AG20443 (cell line): ENCODE measurements at regions not wholly inside any gene's neighbourhood (a gene's known extent, or its start where the extent isn't known, plus 50 kb on each side); places are given as distances from the start of the nearest gene placed in this dataset.

Experiments used
- DNase-seq: peaks from one replicate; pipeline ENCODE4 v3.0.0; 2012; ENCODE audit warnings: low spot score, mixed read lengths

- no peak for DNase-seq
Observed at GRCh38 chr22:25366876-25367466, 147.5 kb downstream of the CRYBB2 start.

DNA sequence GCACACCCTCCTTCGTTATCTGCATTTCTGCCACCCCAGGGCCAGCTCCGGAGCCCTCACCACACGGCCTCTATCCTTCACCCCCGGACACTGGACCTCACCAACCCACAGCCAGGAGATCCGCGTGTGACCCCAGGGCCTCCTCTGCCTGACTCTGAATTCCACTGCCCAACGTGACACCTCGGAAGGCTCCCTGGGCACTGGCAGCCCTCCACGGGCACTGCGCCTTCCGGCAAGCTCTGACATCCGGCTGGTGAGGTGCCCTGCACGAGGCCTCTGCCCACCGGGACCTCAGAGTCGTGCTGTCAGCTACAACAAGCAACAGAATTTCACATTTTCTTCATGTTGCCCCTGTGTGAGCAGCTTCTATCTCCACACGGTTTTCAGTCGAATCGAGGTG, 148.3 kb downstream of the CRYBB2 start:
- DNase-seq = no peak

DNA sequence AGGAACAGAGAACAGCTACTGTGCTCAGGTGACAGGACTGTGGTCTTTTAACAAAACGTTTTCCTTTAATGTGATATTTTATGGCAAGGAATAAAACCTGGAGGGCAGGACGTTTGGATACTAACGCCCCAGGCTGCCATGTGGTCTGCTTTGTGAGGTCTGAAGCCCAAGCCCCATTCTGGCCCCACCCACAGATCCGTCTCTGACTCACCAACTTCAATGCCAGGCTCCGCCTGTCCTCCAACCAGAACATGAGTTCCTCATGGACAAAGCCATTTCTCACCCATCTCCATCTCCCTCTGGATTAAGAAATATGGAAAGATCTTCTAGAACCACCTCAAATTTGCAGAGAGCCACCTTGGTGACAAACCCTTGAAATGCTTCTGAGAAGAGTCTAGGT, 148.8 kb downstream of the CRYBB2 start:
- DNase-seq = peak; percentile 89

GRCh38 chr22:25369041-25369440, 149.6 kb downstream of the CRYBB2 start:
- no peak for DNase-seq

- no peak for DNase-seq
Observed at GRCh38 chr22:25370322-25370721, 150.9 kb downstream of the CRYBB2 start.

DNA sequence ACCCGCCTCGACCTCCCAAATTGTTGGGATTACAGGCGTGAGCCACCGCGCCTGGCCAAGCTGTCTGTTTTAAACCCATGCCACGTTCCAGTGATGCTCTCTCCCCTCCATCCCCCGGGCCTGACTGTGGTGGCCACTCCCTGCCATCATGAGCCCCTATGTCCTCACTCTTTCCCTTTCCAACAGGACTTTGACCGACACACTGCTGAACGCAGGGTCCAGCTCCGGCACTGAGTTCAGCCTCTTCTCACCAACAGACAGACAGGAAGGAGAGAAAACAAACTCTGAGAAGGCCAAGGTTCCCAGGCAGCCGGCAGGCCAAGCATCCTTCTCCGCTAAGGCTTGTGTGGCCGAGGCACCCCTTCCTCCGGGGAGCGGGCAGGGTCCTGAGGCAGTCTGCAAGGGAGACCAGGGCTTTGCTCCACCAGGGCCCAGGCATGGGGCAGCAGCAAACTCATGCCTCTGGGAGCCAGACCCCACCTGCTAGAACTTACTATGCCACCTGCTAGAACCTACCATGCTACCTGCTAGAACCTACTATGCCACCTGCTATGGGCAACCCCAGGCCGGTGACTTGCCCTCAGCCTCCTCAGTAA, 152.7 kb downstream of the CRYBB2 start:
- no peak for DNase-seq

DNA sequence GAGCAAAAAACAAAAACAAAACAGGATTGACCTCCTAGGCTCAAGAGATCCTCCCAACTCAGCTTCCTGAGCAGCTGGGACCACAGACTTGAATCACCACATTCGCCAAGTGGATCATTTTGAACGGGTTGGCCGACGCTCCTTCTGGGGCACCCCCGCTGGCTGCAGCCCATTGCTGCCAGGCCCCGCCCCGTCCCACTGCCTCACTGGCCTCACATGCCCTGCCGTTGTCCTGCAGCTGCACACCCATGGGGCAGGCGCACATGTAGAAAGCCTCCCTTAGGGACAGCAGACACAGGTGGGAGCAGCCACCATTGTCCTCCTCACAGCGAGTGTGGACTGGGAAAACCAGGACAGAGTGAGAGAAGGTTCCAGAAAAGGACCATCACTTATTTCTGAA, 154.5 kb downstream of the CRYBB2 start:
- DNase-seq = no peak

- no peak for DNase-seq
Observed at GRCh38 chr22:25374869-25375268, 155.4 kb downstream of the CRYBB2 start.

DNA sequence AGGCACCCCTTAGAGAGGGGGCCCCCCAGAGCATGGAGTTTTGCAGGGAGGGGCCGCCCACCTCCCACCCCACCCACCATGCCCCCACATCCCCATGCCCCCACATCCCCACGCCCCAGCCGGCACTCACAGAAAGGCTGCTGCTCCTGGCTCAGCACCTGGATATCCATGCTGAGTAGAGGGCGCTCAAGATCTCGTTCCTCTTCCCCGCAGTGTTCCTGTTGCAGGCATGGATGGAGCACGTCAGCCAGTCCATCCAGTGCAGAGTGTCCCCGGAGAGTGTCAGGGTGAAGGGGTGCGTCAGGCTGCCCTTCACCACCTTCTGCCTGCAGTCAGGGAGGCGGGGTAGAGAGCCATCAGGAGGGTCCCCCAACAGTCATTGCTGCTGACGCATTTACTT, 156.2 kb downstream of the CRYBB2 start:
- no peak for DNase-seq

DNA sequence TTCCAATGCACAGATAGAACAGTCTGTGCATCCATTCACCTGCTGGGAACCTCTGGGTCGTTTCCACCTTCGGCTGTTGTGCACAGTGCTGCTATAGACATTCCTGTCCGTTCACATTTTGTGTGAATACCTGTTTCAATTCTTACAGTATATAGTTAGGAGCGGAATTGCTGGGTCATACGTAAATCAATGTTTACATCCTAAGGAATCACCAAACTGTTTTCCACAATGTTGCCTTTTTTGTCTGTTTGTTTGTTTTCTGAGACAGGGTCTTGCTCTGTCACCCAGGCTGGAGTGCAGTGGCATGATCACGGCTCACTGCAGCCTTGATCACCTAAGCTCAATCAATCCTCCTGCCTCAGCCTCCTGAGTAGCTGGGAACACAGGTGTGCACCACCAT, 158.3 kb downstream of the CRYBB2 start:
- no peak for DNase-seq

DNA sequence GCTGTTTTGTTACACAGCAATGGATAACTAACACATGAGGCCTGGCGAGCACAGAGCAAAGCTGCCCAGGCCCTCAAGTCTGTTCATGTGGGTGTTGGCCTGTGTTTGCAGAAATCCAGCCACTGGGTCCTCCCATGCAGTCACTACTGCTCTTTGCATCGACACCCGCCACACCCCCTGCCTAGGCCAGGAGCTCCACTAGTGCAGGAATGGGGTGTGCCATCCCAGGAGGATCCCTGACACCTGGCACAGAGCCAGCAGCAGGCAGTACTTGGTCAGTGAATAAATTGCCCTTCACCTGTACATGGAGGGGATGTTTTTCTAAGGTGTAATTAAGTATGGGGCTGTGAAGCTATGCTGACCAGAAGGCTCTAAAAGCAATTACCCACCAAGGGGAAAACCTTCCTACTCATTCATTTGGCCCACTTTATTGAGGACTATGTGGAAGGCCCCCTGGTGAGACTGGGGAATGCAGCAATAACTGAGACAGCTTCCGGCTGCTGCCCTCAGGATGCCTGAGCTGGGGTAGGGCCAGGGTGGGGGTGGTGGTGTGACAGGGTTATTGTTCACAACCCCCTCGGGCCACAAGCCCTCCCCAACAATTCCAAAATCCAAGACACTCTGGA, 160.8 kb downstream of the CRYBB2 start:
- DNase-seq = no peak

DNA sequence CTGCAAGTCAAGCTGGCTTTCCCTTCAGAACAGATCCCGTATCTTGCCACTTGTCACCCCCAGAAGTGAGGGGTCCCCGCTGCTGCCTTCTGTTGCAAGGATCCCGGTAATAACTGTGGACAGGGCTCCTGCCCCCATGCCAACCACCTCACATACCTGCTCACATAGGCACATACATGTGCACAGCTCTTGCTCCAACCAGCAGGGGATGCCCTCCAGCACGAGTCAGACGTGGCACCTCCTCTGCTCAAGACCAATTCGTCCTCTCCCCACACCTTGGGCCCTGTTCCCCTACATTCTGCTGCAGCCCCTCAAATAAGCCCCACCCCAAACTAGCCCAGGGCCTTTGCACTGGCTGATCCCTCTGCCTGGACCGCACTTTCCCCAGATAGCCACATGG, 163.3 kb downstream of the CRYBB2 start:
- no peak for DNase-seq

DNA sequence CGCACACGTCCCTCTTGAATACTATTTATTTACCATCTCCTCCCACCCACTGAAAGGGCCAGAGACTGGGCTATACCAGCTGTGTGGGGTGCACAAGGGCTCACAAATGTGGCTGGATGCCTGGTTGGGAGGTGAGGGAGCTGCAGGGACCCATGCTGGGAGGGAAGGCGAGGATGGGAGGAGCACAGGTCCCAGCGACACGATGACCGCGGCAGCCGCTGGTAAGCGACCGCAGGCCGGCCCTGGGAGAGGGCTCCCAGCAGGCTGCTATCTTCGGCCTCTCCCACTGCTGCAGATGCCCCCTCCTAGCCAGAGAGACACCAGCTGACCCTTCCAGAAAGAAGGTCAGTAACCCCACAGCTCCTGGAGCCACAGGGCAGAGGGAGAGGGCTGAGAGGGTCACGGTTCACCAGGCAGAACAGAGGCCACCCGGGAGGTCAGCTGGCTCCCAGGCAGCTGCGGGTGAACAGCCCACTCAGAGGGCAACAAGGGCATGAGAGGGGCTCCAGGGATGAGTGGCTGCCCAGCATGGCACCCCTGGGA, 163.9 kb downstream of the CRYBB2 start:
- DNase-seq = no peak

- DNase-seq = no peak
Observed at GRCh38 chr22:25383892-25384291, 164.5 kb downstream of the CRYBB2 start.

GRCh38 chr22:25386538-25386884, 167.1 kb downstream of the CRYBB2 start:
- no peak for DNase-seq

DNA sequence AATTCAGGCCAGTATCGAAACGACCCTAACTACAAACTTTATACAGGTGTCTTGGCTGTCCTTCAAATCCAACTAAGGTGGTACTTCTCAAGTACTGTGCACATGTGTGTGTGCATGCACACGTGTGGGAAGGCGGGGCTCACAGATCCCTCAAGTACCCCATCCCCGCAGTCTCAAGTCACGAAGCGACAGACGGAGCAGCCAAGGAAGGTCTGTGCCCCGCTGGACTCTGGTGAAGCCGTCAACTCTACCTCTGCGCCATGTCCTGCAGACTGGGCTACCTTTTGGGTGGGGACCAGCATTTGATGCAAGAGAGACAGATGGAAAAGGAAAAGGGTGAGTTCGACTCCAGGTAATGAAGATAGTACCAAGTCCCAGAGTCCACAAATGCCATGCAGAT, 169.0 kb downstream of the CRYBB2 start:
- DNase-seq = no peak

- DNase-seq = no peak
Observed at GRCh38 chr22:25388866-25389540, 169.6 kb downstream of the CRYBB2 start.

DNA sequence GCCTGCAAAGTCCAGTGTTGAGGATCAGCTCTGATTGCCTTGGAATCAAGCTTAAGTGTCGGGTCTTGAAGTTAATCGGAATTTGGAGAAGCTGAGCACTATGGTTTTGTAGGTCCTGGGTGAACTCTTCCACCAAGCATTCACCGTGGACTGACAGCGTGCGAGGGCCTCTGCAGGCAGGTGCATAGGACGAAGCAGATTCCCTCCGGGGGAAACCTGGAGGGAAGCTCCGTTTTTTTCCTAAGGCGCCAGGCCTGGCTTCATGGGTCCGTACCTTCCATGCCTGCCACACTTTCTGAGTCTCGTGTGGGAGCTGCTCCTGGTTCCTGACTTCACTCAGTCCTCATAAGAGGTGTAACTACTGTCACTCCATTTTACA, 170.1 kb downstream of the CRYBB2 start:
- DNase-seq = no peak

DNA sequence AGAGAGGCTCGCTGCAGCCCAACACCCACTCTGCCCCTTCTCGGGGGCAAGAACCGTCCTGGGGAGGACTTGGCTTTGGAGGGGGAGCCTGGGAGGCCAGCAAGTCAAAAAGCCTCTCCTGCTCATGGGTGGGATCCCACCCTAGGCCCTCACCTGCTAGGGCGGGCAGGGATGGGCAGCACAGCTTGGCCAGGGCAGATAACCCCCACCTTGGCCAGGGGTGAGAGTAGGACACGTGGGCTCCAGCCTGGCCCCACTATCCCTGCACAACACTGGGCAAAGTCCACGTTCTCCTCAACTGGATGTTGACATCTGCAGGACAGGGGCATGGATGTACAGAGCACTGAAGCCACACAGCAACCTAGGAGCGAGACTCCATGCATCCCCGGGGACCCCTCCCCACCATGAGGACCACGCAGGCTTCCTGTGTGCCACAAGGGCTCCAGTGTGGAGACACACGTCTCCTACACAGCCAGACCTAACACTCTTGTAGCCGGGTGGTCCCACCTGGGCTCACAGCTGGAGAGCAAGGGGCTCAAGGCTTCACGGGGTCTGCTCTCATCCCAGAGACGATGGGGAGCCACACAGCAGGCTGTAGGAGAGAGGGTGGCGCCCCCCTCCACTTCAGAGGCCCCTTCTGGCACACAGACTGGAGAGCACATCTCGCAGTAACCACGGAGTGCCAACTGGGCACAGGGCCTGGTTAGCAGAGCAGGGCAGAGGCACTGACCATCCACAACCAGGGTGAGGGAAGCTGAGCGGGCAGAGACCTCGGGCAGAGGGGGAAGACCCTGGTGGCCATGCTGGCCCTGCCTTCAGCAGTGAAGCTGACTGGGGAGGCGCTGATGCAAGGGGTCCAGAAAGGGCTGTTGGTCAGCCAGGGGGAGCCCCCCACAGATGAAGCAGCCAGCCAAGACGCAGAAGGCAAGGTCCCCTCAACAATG, 171.1 kb downstream of the CRYBB2 start:
- no peak for DNase-seq

GRCh38 chr22:25392584-25392983, 171.9 kb upstream of the GRK3 start:
- no peak for DNase-seq

- DNase-seq = no peak
Observed at GRCh38 chr22:25393121-25393805, 171.2 kb upstream of the GRK3 start.
